ENCODE measurements at regions not wholly inside any gene's neighbourhood (a gene's known extent, or its start where the extent isn't known, plus 50 kb on each side); places are given as distances from the start of the nearest gene placed in this dataset.

GRCh38 chr18:46392576-46392975, 264.4 kb downstream of the LOXHD1 start:
- CTCF ChIA-PET, result no interaction called here
- no peaks in the 10 kb centered on the region for H3K36me3 ChIP-seq (ENCODE audit: control insufficient read depth in 2 of 2, extremely low read depth in 1 of 2, insufficient read depth in 2 of 2, low read length in 2 of 2)
- no peak for DNase-seq (ENCODE audit: low read depth, low spot score)

More at GRCh38 chr18:46392576-46392975, 264.4 kb downstream of the LOXHD1 start:
- POLR2A ChIA-PET, result no interaction called here
- no peaks in the 10 kb centered on the region for H3K9me3 ChIP-seq (replicated peaks; ENCODE audit: control insufficient read depth, insufficient read depth, low read length)
- no peaks in the 10 kb centered on the region for H3K9me1 ChIP-seq (replicated peaks; ENCODE audit: control insufficient read depth, extremely low read depth, insufficient read depth, low read length)
- H4K20me1 ChIP-seq (replicated peaks; ENCODE audit: control insufficient read depth, extremely low read depth, insufficient read depth, low read length), result no peaks in the 10 kb centered on the region
- TF ChIP-seq JUN (IDR thresholded peaks at IDR 0.05; ENCODE audit: borderline replicate concordance, insufficient read depth, insufficient read length, low read depth) (no peak), POLR2A (IDR thresholded peaks at IDR 0.05; ENCODE audit: low read depth, low read length) (no peak), POLR2AphosphoS5 (IDR thresholded peaks at IDR 0.05; ENCODE audit: insufficient read depth, low read depth, low read length) (no peak), MYC (IDR thresholded peaks at IDR 0.05; ENCODE audit: low read depth, low read length) (no peak), MAX (IDR thresholded peaks at IDR 0.05; ENCODE audit: insufficient read depth, insufficient read length) (no peak), GATA2 (IDR thresholded peaks at IDR 0.05; ENCODE audit: insufficient read depth, insufficient read length, low read depth, low read length) (no peak), EZH2 (IDR thresholded peaks at IDR 0.05; ENCODE audit: borderline replicate concordance, low read depth, low read length, severe bottlenecking) (no peak), FOS (IDR thresholded peaks at IDR 0.05; ENCODE audit: borderline replicate concordance, insufficient read depth, low read length) (no peak), CTCF (IDR thresholded peaks at IDR 0.05; ENCODE audit: extremely low read depth in 1 of 2, insufficient read depth in 1 of 2, low read depth in 1 of 2, low read length in 2 of 2) (no peak)
- H3K9ac ChIP-seq (replicated peaks; ENCODE audit: extremely low read depth, insufficient read depth, low read length), result no peak overlapping the region
- no peak overlapping the region for H2AFZ ChIP-seq (ENCODE audit: low read depth, low read length)
- no peak overlapping the region for H3K4me2 ChIP-seq (ENCODE audit: insufficient read depth, low read length)
- no peak overlapping the region for H3K27ac ChIP-seq (ENCODE audit: insufficient read depth, low read depth, low read length)
- dilution Hi-C loops (cut with MboI; ENCODE audit: extremely low pct_ligation_motif_present, low sequenced_read_pairs), result no loop called here
- intact Hi-C loops (cut with micrococcal nuclease), result no loop called here
- H3K4me1 ChIP-seq (ENCODE audit: control insufficient read depth, extremely low read depth, insufficient read depth, low read length), result no peaks in the 10 kb centered on the region
- FAIRE-seq, result no peak
- no peak overlapping the region for H3K4me3 ChIP-seq (replicated peaks in 1 of 3; ENCODE audit: insufficient read depth in 1 of 3, low read depth in 1 of 3, low read length in 3 of 3)
- H3K27me3 ChIP-seq (ENCODE audit: control insufficient read depth in 2 of 2, insufficient read depth in 2 of 2, low read length in 2 of 2), result no peaks in the 10 kb centered on the region
- no peaks in the 10 kb centered on the region for H3K79me2 ChIP-seq (ENCODE audit: control insufficient read depth, insufficient read depth, low read length)
- no TSS peak for BruUV-seq (replicated peaks)
